ENCODE measurements at regions not wholly inside any gene's neighbourhood (a gene's known extent, or its start where the extent isn't known, plus 50 kb on each side); places are given as distances from the start of the nearest gene placed in this dataset.
"Not testable (repeated sequence)": the region's sequence is repeated elsewhere in the genome, so short reads cannot be mapped to it uniquely, and the experiment has no call there.

DNA sequence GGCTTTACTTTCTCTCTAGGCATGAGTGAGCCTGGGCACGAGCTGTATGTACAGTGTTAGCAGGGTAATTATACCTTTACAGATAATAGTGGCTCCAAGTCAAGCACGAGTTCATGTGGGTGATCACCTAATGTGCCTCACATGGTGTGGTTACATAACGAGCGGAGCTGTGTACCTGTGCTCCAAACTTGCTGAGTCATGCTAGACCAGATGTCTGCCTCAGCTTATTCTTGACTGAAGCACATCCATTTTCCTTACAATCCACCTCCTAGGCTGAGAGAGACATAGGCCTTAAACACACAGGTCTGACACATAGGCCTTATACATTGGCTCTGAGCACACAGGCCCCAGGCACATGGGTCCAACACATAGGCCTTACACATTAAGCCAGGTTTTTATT, 426.6 kb downstream of the GPAT3 start:
- TF ChIP-seq, protein P1, sequence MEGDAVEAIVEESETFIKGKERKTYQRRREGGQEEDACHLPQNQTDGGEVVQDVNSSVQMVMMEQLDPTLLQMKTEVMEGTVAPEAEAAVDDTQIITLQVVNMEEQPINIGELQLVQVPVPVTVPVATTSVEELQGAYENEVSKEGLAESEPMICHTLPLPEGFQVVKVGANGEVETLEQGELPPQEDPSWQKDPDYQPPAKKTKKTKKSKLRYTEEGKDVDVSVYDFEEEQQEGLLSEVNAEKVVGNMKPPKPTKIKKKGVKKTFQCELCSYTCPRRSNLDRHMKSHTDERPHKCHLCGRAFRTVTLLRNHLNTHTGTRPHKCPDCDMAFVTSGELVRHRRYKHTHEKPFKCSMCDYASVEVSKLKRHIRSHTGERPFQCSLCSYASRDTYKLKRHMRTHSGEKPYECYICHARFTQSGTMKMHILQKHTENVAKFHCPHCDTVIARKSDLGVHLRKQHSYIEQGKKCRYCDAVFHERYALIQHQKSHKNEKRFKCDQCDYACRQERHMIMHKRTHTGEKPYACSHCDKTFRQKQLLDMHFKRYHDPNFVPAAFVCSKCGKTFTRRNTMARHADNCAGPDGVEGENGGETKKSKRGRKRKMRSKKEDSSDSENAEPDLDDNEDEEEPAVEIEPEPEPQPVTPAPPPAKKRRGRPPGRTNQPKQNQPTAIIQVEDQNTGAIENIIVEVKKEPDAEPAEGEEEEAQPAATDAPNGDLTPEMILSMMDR (conservative IDR thresholded peaks at IDR 0.05; ENCODE audit: low read depth, low read length): no peak
- no peak for DNase-seq (ENCODE audit: low read depth)
- no peak overlapping the region for H3K4me3 ChIP-seq (ENCODE audit: low read depth, low read length)

DNA sequence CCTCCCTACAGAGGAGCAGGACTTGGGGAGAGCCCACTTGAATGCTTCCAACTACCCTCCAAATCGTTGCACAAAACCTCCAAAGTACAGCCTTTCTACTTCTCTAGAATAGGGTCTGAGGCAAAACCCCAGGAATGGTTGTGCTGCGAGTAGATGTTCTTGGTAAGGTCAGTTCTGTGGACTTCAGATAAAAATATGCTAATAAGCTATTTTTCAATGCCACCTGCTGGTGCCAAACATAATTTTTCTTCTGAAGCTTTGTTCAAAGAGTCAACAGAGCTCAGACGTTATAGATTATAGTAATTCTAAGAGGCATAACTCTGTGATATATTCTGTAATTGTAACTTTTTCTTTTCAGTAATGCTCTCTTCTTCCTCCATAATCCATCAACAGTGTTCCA, 425.7 kb downstream of the GPAT3 start:
- TF ChIP-seq, protein P1 (conservative IDR thresholded peaks at IDR 0.05; ENCODE audit: low read depth, low read length): peak; percentile 53
- H3K4me3 ChIP-seq (ENCODE audit: low read depth, low read length): no peak overlapping the region
- DNase-seq (ENCODE audit: low read depth): no peak

DNA sequence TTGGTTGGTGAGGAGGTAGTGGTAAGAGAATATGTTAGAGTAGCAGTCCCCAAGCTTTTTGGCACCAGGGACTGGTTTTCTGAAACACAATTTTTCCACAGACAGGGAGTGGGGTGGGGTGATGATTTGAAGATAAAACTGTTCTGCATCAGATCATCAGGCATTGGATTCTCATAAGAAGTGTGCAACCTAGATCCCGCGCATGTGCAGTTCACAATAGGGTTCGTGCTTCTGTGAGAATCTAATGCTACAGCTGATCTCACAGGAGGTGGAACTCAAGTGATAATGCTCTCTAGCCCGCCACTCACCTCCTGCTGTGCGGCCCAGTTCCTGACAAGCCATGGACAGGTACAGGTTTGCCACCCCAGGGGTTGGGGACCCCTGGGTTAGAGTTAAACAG, 423.3 kb downstream of the GPAT3 start:
- TF ChIP-seq, protein P1 (conservative IDR thresholded peaks at IDR 0.05; ENCODE audit: low read depth, low read length): no peak
- no peak for DNase-seq (ENCODE audit: low read depth)
- no peak overlapping the region for H3K4me3 ChIP-seq (ENCODE audit: low read depth, low read length)

DNA sequence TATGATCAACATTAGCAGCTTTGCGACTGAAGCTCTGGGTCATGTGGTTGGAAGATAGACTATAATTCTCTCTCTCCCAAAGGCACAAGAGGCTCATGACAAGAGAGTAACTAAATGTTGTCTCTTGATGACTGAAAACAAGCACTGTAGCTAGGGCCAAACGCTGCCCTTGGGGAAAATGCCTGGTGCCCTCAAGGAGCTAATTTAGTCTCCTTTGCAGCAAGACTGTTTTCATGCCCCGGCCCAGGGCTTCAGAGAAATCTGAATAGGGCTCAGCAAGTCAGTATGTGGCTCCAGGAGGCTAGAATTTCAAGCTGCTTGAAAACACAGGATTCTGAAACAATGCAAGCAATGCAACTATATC, 411.9 kb downstream of the GPAT3 start:
- DNase-seq (ENCODE audit: low read depth): no peak
- no peak overlapping the region for H3K4me3 ChIP-seq (ENCODE audit: low read depth, low read length)
- TF ChIP-seq, protein P1 (conservative IDR thresholded peaks at IDR 0.05; ENCODE audit: low read depth, low read length): no peak

DNA sequence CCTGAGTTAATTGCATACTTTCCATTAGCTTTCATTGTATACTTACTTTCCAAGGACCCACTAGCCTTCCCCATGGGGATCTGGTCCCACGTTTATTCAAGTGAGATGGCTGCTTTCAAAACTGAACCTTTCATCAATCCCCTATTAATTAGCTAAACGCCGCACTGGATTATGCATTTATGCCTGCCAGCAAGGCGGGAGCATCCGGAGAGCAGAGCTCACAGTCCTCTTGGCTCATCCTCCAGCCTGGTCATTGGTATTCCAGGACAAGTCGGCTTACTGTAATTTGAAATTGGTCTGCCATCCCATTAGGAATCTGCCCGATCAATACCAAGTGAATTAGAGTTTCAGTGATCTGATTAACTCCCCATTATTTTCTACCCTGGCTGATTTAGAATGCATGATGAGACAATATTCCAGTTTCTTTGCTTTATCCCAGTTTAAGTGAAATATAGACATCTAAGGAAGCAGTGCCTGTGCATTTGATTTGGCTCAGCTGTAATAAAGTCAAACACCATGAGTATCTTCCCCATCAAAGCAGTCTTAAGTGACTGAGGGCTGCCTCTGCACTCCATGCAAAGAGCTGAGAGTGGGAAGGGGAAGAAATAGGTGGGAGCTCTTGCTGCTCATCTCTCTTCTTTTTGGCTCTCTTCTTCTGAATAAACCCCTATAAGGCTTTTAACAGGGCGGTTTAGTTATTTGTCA, 411.4 kb downstream of the GPAT3 start:
- DNase-seq (ENCODE audit: low read depth): no peak
- H3K4me3 ChIP-seq (ENCODE audit: low read depth, low read length): no peak overlapping the region
- TF ChIP-seq, protein P1 (conservative IDR thresholded peaks at IDR 0.05; ENCODE audit: low read depth, low read length): no peak

DNA sequence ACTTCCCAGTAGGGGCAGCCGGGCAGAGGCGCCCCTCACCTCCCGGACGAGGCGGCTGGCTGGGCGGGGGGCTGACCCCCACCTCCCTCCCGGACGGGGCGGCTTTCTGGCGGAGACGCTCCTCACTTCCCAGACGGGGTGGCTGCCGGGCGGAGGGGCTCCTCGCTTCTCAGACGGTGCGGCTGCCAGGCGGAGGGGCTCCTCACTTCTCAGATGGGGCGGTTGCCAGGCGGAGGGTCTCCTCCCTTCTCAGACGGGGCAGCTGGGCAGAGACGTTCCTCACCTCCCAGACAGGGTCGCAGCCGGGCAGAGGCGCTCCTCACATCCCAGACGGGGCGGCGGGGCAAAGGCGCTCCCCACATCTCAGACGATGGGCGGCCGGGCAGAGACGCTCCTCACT, 407.8 kb downstream of the GPAT3 start:
- DNase-seq (ENCODE audit: low read depth); H3K4me3 ChIP-seq (ENCODE audit: low read depth, low read length): not testable (repeated sequence)

DNA sequence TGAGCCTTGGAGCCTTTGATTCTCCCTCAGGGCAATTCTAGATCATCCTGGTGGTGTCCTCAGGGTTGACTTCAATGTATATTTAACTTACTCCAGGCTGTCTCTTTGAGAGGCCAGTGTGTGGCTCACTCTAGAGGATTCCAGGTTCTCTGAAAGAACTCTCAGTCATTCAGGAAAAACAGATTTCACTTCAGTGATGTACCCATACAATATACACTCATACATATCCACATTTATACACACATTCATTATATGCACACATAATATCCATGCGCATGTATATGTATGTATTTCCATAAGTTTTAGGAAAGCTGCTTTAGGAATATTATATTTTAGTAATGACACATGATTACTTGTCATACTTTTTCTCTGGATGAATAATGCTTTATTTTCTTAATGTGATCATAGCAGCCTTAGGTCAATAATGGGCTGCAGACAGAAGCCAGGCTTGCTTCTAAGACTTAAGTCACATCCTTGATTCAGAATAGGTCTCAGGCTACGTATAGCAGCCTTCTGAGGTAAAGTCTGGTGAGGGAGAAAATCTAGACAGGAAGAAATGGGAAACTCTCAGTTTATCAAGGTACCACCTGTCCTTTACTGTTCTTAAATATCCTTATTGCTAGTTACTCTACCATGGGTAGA, 397.0 kb downstream of the GPAT3 start:
- no peak overlapping the region for H3K4me3 ChIP-seq (ENCODE audit: low read depth, low read length)
- TF ChIP-seq, protein P1 (conservative IDR thresholded peaks at IDR 0.05; ENCODE audit: low read depth, low read length): no peak
- no peak for DNase-seq (ENCODE audit: low read depth)

Data from epithelial cell of proximal tubule (primary cell).